Liver (tissue), 8 donors: ENCODE measurements at regions not wholly inside any gene's neighbourhood (a gene's known extent, or its start where the extent isn't known, plus 50 kb on each side); places are given as distances from the start of the nearest gene placed in this dataset.

Experiments
- DNase-seq: peaks from one replicate; pipeline ENCODE4 v3.0.0-alpha.2; 2017; ENCODE audit warnings: low spot score
- H3K27ac ChIP-seq, 2 donors: one replicate each; pipeline ENCODE4 v1.7.0; 2013; ENCODE audit warnings: inconsistent platforms in 2 of 2, low read length in 2 of 2, control low read depth in 1 of 2, low read depth in 1 of 2, mild to moderate bottlenecking in 1 of 2
- H3K27me3 ChIP-seq, 4 donors: one replicate each; pipeline versions ENCODE4 v1.6.1 to v1.7.0; 2013; ENCODE audit warnings: low read length in 3 of 4, inconsistent platforms in 1 of 4, mild to moderate bottlenecking in 1 of 4, moderate library complexity in 1 of 4; ENCODE audit not compliant: control insufficient read depth in 4 of 4, insufficient read depth in 4 of 4
- H3K36me3 ChIP-seq, 4 donors: one replicate each; pipeline versions ENCODE4 v1.6.1 to v1.7.0; 2013; ENCODE audit warnings: low read length in 3 of 4, mild to moderate bottlenecking in 3 of 4, low read depth in 1 of 4, moderate library complexity in 1 of 4; ENCODE audit not compliant: control insufficient read depth in 4 of 4, insufficient read depth in 3 of 4
- H3K4me1 ChIP-seq, 4 donors: one replicate each; pipeline versions ENCODE4 v1.6.1 to v1.7.0; 2013; ENCODE audit warnings: low read length in 3 of 4, mild to moderate bottlenecking in 3 of 4, moderate library complexity in 1 of 4; ENCODE audit not compliant: control insufficient read depth in 4 of 4, insufficient read depth in 4 of 4
- H3K4me3 ChIP-seq, 3 donors: one replicate each; pipeline versions ENCODE4 v1.6.1 to v1.7.0; 2013; ENCODE audit warnings: low read length in 3 of 3, control low read depth in 1 of 3, low read depth in 1 of 3, mild to moderate bottlenecking in 1 of 3
- H3K9ac ChIP-seq, 2 donors: one replicate each; pipeline ENCODE4 v1.7.0; 2013; ENCODE audit warnings: low read length in 2 of 2, mild to moderate bottlenecking in 2 of 2, moderate library complexity in 2 of 2, control low read depth in 1 of 2, low read depth in 1 of 2
- H3K9me3 ChIP-seq, 4 donors: one replicate each; pipeline versions ENCODE4 v1.6.1 to v1.7.0; 2013; ENCODE audit warnings: low read length in 3 of 4; ENCODE audit not compliant: control insufficient read depth in 4 of 4
- CTCF ChIP-seq: fragments of 150-350 bp; IDR thresholded peaks from 2 replicates; pipeline ENCODE4 v1.5.1; 2017; ENCODE audit warnings: improper control_type of control experiment, low read depth, low read length; ENCODE audit not compliant: missing input control
- EGR1 ChIP-seq, 2 donors: IDR thresholded peaks; 2 replicates each; pipeline ENCODE4 v1.6.1; 2016 to 2018; ENCODE audit warnings: antibody characterized with exemption in 2 of 2, low read depth in 2 of 2
- FOXA1 ChIP-seq: IDR thresholded peaks from 2 replicates; pipeline ENCODE4 v1.6.1; 2016; ENCODE audit warnings: antibody characterized with exemption
- FOXA2 ChIP-seq: IDR thresholded peaks from 2 replicates; pipeline ENCODE4 v1.6.1; 2016; ENCODE audit warnings: antibody characterized with exemption
- GABPA ChIP-seq, 2 donors: IDR thresholded peaks in 1 of 2; conservative IDR thresholded peaks in 1 of 2; 2 replicates each; pipeline ENCODE4 v1.6.1; 2016; ENCODE audit warnings: antibody characterized with exemption in 2 of 2, mild to moderate bottlenecking in 1 of 2, moderate library complexity in 1 of 2
- HNF4A ChIP-seq, 2 donors: conservative IDR thresholded peaks; 2 replicates each; pipeline ENCODE4 v1.6.1; 2016; ENCODE audit warnings: antibody characterized with exemption in 2 of 2, mild to moderate bottlenecking in 2 of 2
- HNF4G ChIP-seq: IDR thresholded peaks from 2 replicates; pipeline ENCODE4 v1.6.1; 2016; ENCODE audit warnings: antibody characterized with exemption
- JUND ChIP-seq, 2 donors: IDR thresholded peaks; 2 replicates each; pipeline ENCODE4 v1.6.1; 2016; ENCODE audit warnings: antibody characterized with exemption in 2 of 2
- NR2F2 ChIP-seq: IDR thresholded peaks from 2 replicates; pipeline ENCODE4 v1.6.1; 2016; ENCODE audit warnings: antibody characterized with exemption
- RAD21 ChIP-seq, 2 donors: IDR thresholded peaks; 2 replicates each; pipeline ENCODE4 v1.6.1; 2016; ENCODE audit warnings: antibody characterized with exemption in 2 of 2, mild to moderate bottlenecking in 2 of 2
- RXRA ChIP-seq, 2 donors: IDR thresholded peaks; 2 replicates each; pipeline ENCODE4 v1.6.1; 2017 to 2018; ENCODE audit warnings: antibody characterized with exemption in 2 of 2, mild to moderate bottlenecking in 1 of 2
- SP1 ChIP-seq: IDR thresholded peaks from 2 replicates; pipeline ENCODE4 v1.6.1; 2018; ENCODE audit warnings: antibody characterized with exemption, mild to moderate bottlenecking
- TAF1 ChIP-seq: conservative IDR thresholded peaks from 2 replicates; pipeline ENCODE4 v1.6.1; 2016; ENCODE audit warnings: antibody characterized with exemption, mild to moderate bottlenecking
- YY1 ChIP-seq: IDR thresholded peaks from 2 replicates; pipeline ENCODE4 v1.6.1; 2016; ENCODE audit warnings: antibody characterized with exemption, mild to moderate bottlenecking
- WGBS: extraction: QIAGEN DNeasy Blood & Tissue Kit; methylation state at CpG from one replicate; pipeline ENCODE4 v1.1.7; 2013; 5-methylcytosine and 5-hydroxymethylcytosine counted together
- TF ChIP-seq, protein P1 (sequence below): IDR thresholded peaks from 2 replicates; pipeline ENCODE4 v1.6.1; 2016; ENCODE audit warnings: antibody characterized with exemption
- TF ChIP-seq, protein P2 (sequence below): IDR thresholded peaks from 2 replicates; pipeline ENCODE4 v1.6.1; 2016; ENCODE audit warnings: antibody characterized with exemption
- TF ChIP-seq, protein P3 (sequence below): IDR thresholded peaks from 2 replicates; pipeline ENCODE4 v1.6.1; 2016; ENCODE audit warnings: antibody characterized with exemption, mild to moderate bottlenecking
- TF ChIP-seq, protein P4 (sequence below): IDR thresholded peaks from 2 replicates; pipeline ENCODE4 v1.6.1; 2016; ENCODE audit warnings: antibody characterized with exemption
- donor health status: healthy.
- donor health status: healthy.
- donor health status: healthy.
- donor health status: healthy.
- donor health status: healthy.

- no peak overlapping the region for H3K27ac ChIP-seq
- no peak for TF ChIP-seq SP1
- TF ChIP-seq GABPA (IDR thresholded peaks at IDR 0.05 in 1 of 2, conservative IDR thresholded peaks at IDR 0.05 in 1 of 2), result no peak
- TF ChIP-seq, protein P1, sequence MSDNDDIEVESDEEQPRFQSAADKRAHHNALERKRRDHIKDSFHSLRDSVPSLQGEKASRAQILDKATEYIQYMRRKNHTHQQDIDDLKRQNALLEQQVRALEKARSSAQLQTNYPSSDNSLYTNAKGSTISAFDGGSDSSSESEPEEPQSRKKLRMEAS, result no peak
- TF ChIP-seq JUND (IDR thresholded peaks at IDR 0.05), result no peak
- TF ChIP-seq EGR1 (IDR thresholded peaks at IDR 0.05; ENCODE audit: low read depth in 2 of 2), result no peak
- no peak for TF ChIP-seq FOXA1
- no peak for TF ChIP-seq RAD21 (IDR thresholded peaks at IDR 0.05)
- no peak for TF ChIP-seq NR2F2
- TF ChIP-seq, protein P2, sequence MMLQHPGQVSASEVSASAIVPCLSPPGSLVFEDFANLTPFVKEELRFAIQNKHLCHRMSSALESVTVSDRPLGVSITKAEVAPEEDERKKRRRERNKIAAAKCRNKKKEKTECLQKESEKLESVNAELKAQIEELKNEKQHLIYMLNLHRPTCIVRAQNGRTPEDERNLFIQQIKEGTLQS, result no peak
- TF ChIP-seq YY1, result no peak
- TF ChIP-seq HNF4A (conservative IDR thresholded peaks at IDR 0.05), result no peak
- TF ChIP-seq HNF4G, result no peak
- no peak for TF ChIP-seq TAF1
- TF ChIP-seq, protein P3, sequence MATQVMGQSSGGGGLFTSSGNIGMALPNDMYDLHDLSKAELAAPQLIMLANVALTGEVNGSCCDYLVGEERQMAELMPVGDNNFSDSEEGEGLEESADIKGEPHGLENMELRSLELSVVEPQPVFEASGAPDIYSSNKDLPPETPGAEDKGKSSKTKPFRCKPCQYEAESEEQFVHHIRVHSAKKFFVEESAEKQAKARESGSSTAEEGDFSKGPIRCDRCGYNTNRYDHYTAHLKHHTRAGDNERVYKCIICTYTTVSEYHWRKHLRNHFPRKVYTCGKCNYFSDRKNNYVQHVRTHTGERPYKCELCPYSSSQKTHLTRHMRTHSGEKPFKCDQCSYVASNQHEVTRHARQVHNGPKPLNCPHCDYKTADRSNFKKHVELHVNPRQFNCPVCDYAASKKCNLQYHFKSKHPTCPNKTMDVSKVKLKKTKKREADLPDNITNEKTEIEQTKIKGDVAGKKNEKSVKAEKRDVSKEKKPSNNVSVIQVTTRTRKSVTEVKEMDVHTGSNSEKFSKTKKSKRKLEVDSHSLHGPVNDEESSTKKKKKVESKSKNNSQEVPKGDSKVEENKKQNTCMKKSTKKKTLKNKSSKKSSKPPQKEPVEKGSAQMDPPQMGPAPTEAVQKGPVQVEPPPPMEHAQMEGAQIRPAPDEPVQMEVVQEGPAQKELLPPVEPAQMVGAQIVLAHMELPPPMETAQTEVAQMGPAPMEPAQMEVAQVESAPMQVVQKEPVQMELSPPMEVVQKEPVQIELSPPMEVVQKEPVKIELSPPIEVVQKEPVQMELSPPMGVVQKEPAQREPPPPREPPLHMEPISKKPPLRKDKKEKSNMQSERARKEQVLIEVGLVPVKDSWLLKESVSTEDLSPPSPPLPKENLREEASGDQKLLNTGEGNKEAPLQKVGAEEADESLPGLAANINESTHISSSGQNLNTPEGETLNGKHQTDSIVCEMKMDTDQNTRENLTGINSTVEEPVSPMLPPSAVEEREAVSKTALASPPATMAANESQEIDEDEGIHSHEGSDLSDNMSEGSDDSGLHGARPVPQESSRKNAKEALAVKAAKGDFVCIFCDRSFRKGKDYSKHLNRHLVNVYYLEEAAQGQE, result no peak
- no peak for TF ChIP-seq RXRA (IDR thresholded peaks at IDR 0.05)
- TF ChIP-seq, protein P4, sequence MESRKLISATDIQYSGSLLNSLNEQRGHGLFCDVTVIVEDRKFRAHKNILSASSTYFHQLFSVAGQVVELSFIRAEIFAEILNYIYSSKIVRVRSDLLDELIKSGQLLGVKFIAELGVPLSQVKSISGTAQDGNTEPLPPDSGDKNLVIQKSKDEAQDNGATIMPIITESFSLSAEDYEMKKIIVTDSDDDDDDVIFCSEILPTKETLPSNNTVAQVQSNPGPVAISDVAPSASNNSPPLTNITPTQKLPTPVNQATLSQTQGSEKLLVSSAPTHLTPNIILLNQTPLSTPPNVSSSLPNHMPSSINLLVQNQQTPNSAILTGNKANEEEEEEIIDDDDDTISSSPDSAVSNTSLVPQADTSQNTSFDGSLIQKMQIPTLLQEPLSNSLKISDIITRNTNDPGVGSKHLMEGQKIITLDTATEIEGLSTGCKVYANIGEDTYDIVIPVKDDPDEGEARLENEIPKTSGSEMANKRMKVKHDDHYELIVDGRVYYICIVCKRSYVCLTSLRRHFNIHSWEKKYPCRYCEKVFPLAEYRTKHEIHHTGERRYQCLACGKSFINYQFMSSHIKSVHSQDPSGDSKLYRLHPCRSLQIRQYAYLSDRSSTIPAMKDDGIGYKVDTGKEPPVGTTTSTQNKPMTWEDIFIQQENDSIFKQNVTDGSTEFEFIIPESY, result no peak
- no peak for TF ChIP-seq CTCF
- no peak for TF ChIP-seq FOXA2
Observed at GRCh38 chr4:44118971-44119680, 329.5 kb downstream of the KCTD8 start.

More at GRCh38 chr4:44118971-44119680, 329.5 kb downstream of the KCTD8 start:
- no peak overlapping the region for H3K9ac ChIP-seq
- no peak overlapping the region for H3K4me3 ChIP-seq
- H3K9me3 ChIP-seq, result no peaks in the 10 kb centered on the region
- 60% methylated on average over 3 of the region's 3 CpGs for WGBS
- no peaks in the 10 kb centered on the region for H3K27me3 ChIP-seq
- no peak for DNase-seq
- no peaks in the 10 kb centered on the region for H3K4me1 ChIP-seq
- no peaks in the 10 kb centered on the region for H3K36me3 ChIP-seq
